HEK293 (cell line): ENCODE measurements at regions not wholly inside any gene's neighbourhood (a gene's known extent, or its start where the extent isn't known, plus 50 kb on each side); places are given as distances from the start of the nearest gene placed in this dataset.
"Not testable (repeated sequence)": the region's sequence is repeated elsewhere in the genome, so short reads cannot be mapped to it uniquely, and the experiment has no call there.

ENCODE experiments used
- CTCF ChIA-PET: fragments of 350-600 bp; formaldehyde crosslinking; extraction: SDS; loops from one replicate; lab custom pipeline; 2021; ENCODE audit warnings: antibody characterized with exemption; lab: Yijun Ruan, JAX
- POLR2A ChIA-PET: fragments of 300-600 bp; formaldehyde crosslinking; extraction: SDS; loops from one replicate; lab custom pipeline; 2020; ENCODE audit warnings: antibody characterized with exemption, inconsistent platforms; lab: Yijun Ruan, JAX
- H3K27ac ChIP-seq: fragments of 200-500 bp; sonication (Bioruptor generic); 2 replicates; pipeline ENCODE4 v1.5.1; 2014; ENCODE audit warnings: low read depth, low read length, control low read depth, inconsistent platforms; ENCODE audit errors: extremely low read depth
- H3K36me3 ChIP-seq, 2 experiments: fragments of 200-500 bp in 1 of 2; sonication (Bioruptor generic) in 1 of 2; 1 replicate in 1 of 2; 2 replicates in 1 of 2; pipeline ENCODE4 v1.5.1; 2014 to 2017; ENCODE audit warnings: inconsistent platforms in 2 of 2, low read length in 2 of 2; ENCODE audit not compliant: control insufficient read depth in 2 of 2, insufficient read depth in 1 of 2
- H3K4me1 ChIP-seq: fragments of 200-500 bp; sonication (Bioruptor generic); 2 replicates; pipeline ENCODE4 v1.5.1; 2014; ENCODE audit warnings: mild to moderate bottlenecking, low read length, inconsistent platforms; ENCODE audit not compliant: control insufficient read depth, insufficient read depth
- H3K4me3 ChIP-seq: 2 replicates; pipeline ENCODE4 v1.5.1; 2011; ENCODE audit warnings: low read depth, mild to moderate bottlenecking, control low read depth, low read length, moderate library complexity
- H3K9me3 ChIP-seq: fragments of 200-500 bp; sonication (Bioruptor generic); 2 replicates; pipeline ENCODE4 v1.5.1; 2014; ENCODE audit warnings: low read depth, low read length, inconsistent platforms; ENCODE audit not compliant: control insufficient read depth, insufficient read depth
- ELK4 ChIP-seq: IDR thresholded peaks from 2 replicates; pipeline ENCODE4 v1.6.1; 2011; ENCODE audit warnings: mild to moderate bottlenecking, low read depth, low read length, borderline replicate concordance
- GFI1B ChIP-seq: fragments of 450-650 bp; formaldehyde crosslinking; IDR thresholded peaks from 2 replicates; pipeline ENCODE4 v1.5.1; 2016; ENCODE audit warnings: missing biosample characterization, missing genetic modification characterization
- KLF10 ChIP-seq: fragments of 450-650 bp; IDR thresholded peaks from 2 replicates; pipeline ENCODE4 v1.5.1; 2018; ENCODE audit warnings: missing biosample characterization, mild to moderate bottlenecking, missing genetic modification characterization
- OVOL3 ChIP-seq: fragments of 450-650 bp; formaldehyde crosslinking; IDR thresholded peaks from 2 replicates; pipeline ENCODE4 v1.5.1; 2016; ENCODE audit warnings: missing biosample characterization, missing genetic modification characterization
- TCF7L2 ChIP-seq: IDR thresholded peaks from 2 replicates; pipeline ENCODE4 v1.6.1; 2011; ENCODE audit warnings: low read depth, mild to moderate bottlenecking, inconsistent platforms, low read length, moderate library complexity, borderline replicate concordance
- ZNF10 ChIP-seq: fragments of 450-650 bp; formaldehyde crosslinking; IDR thresholded peaks from 2 replicates; pipeline ENCODE4 v1.5.1; 2017; ENCODE audit warnings: missing biosample characterization, missing genetic modification characterization
- ZNF157 ChIP-seq: fragments of 450-650 bp; formaldehyde crosslinking; IDR thresholded peaks from 2 replicates; pipeline ENCODE4 v1.5.1; 2016; ENCODE audit warnings: missing biosample characterization, missing genetic modification characterization
- ZNF19 ChIP-seq: fragments of 450-650 bp; formaldehyde crosslinking; IDR thresholded peaks from 2 replicates; pipeline ENCODE4; 2016; ENCODE audit warnings: missing biosample characterization, missing genetic modification characterization, low read depth
- ZNF202 ChIP-seq: fragments of 450-650 bp; formaldehyde crosslinking; IDR thresholded peaks from 2 replicates; pipeline ENCODE4 v1.5.1; 2016; ENCODE audit warnings: missing biosample characterization, missing genetic modification characterization, borderline replicate concordance
- ZNF324 ChIP-seq: fragments of 450-650 bp; formaldehyde crosslinking; IDR thresholded peaks from 2 replicates; pipeline ENCODE4 v1.5.1; 2016; ENCODE audit warnings: missing biosample characterization, missing genetic modification characterization
- ZNF366 ChIP-seq: fragments of 450-650 bp; formaldehyde crosslinking; conservative IDR thresholded peaks from 2 replicates; pipeline ENCODE4 v1.5.1; 2016; ENCODE audit warnings: missing biosample characterization, missing genetic modification characterization
- ZNF433 ChIP-seq: fragments of 450-650 bp; formaldehyde crosslinking; IDR thresholded peaks from 2 replicates; pipeline ENCODE4 v1.5.1; 2016; ENCODE audit warnings: missing biosample characterization, missing genetic modification characterization, low read depth
- ZNF449 ChIP-seq: fragments of 450-650 bp; formaldehyde crosslinking; IDR thresholded peaks from 2 replicates; pipeline ENCODE4 v1.5.1; 2017; ENCODE audit warnings: missing biosample characterization, mild to moderate bottlenecking, missing genetic modification characterization, moderate library complexity
- ZNF514 ChIP-seq: fragments of 450-650 bp; formaldehyde crosslinking; IDR thresholded peaks from 2 replicates; pipeline ENCODE4 v1.5.1; 2016; ENCODE audit warnings: missing biosample characterization, missing genetic modification characterization
- ZNF529 ChIP-seq: fragments of 450-650 bp; formaldehyde crosslinking; IDR thresholded peaks from 2 replicates; pipeline ENCODE4 v1.5.1; 2017; ENCODE audit warnings: missing genetic modification characterization, missing biosample characterization; ENCODE audit not compliant: insufficient replicate concordance
- ZNF561 ChIP-seq: fragments of 450-650 bp; IDR thresholded peaks from 2 replicates; pipeline ENCODE4 v1.5.1; 2018; ENCODE audit warnings: missing biosample characterization, missing genetic modification characterization, borderline replicate concordance
- ZNF629 ChIP-seq: fragments of 450-650 bp; formaldehyde crosslinking; IDR thresholded peaks from 2 replicates; pipeline ENCODE4 v1.5.1; 2017; ENCODE audit warnings: missing biosample characterization, missing genetic modification characterization
- ZNF654 ChIP-seq: fragments of 450-650 bp; formaldehyde crosslinking; IDR thresholded peaks from 2 replicates; pipeline ENCODE4 v1.5.1; 2016; ENCODE audit warnings: low read depth, missing biosample characterization, missing genetic modification characterization
- ZNF664 ChIP-seq: fragments of 450-650 bp; formaldehyde crosslinking; IDR thresholded peaks from 2 replicates; pipeline ENCODE4 v1.5.1; 2016; ENCODE audit warnings: missing biosample characterization, missing genetic modification characterization
- ZNF768 ChIP-seq: fragments of 450-650 bp; formaldehyde crosslinking; IDR thresholded peaks from 2 replicates; pipeline ENCODE4 v1.5.1; 2018; ENCODE audit warnings: missing biosample characterization, mild to moderate bottlenecking, missing genetic modification characterization
- ZNF791 ChIP-seq: fragments of 450-650 bp; formaldehyde crosslinking; IDR thresholded peaks from 2 replicates; pipeline ENCODE4 v1.5.1; 2016; ENCODE audit warnings: missing biosample characterization, missing genetic modification characterization
- TF ChIP-seq, protein P1 (sequence below): fragments of 450-650 bp; formaldehyde crosslinking; IDR thresholded peaks from 2 replicates; pipeline ENCODE4 v1.5.1; 2017; ENCODE audit warnings: missing biosample characterization, missing genetic modification characterization
- TF ChIP-seq, protein P2 (sequence below): fragments of 450-650 bp; formaldehyde crosslinking; optimal IDR thresholded peaks from 2 replicates; pipeline ENCODE3; 2016; ENCODE audit warnings: missing biosample characterization, mild to moderate bottlenecking, missing genetic modification characterization

DNA sequence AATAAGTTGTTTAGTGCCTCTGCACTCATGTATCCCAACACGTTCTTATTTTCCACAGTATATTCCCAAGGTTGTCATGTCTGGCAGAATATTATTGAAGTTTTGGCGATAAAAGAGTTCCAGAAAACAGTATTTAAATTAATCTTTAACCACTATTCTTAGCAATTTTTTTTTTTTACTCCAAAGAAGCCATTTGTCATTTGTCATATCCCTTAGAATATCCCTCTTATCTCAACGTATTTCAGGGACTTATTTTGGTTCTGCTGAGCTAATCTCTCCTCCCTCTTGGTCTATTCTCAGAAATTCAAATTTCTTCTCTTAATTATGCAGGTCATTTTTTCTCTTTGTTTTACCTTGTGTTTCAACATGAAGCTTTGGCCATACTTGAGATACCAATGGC is 643.4 kb downstream of the ANKRD7 start:
- Histone ChIP-seq H3K36me3 (no peaks in the 10 kb centered on the region), H3K4me3 (no peak overlapping the region), H3K9me3 (no peaks in the 10 kb centered on the region), H3K27ac (no peak overlapping the region), H3K4me1 (no peaks in the 10 kb centered on the region)
- TF ChIP-seq ZNF629 (tag by site-specific recombination), result no peak
- CTCF ChIA-PET, result interaction anchor here (0.6 kb wide), 1 partner anchor 51 kb away, joined by 3 read pairs; no protein-coding TSS in a partner anchor
- POLR2A ChIA-PET, result no interaction called here

DNA sequence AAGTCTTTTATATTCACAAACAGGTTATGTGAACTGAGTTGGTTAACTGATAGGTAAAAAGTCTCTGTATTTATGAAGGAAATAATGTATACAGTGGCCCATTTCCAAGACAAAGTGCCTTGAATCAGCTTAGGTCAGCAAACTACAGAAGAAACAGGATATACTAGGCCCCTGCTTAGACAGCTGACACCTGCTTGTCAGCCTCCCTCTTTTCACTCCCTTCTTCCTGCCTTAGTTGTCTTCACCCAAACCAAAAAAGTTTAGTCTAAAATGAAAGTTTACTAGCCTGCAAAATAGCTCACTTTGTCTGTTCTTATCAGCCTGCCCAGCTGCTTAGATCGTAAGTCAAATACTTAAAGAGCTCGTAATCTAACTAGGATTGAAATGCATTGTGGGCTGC is 644.6 kb downstream of the ANKRD7 start:
- H3K4me1 ChIP-seq, H3K27ac ChIP-seq, POLR2A ChIA-PET, H3K4me3 ChIP-seq, H3K36me3 ChIP-seq, H3K9me3 ChIP-seq: not testable (repeated sequence)
- CTCF ChIA-PET, result interaction anchor here (0.7 kb wide), 1 partner anchor 1434 kb away, joined by 3 read pairs; no protein-coding TSS in a partner anchor

GRCh38 chr7:118870187-118870586 is 645.7 kb downstream of the ANKRD7 start:
- TF ChIP-seq ZNF514 (tag by site-specific recombination) (no peak), ZNF654 (tag by site-specific recombination) (peak; percentile 51)
- no peak overlapping the region for H3K27ac ChIP-seq
- H3K36me3 ChIP-seq, result no peaks in the 10 kb centered on the region
- H3K9me3 ChIP-seq, result no peaks in the 10 kb centered on the region
- no peak overlapping the region for H3K4me3 ChIP-seq
- H3K4me1 ChIP-seq, result no peaks in the 10 kb centered on the region
- POLR2A ChIA-PET, result no interaction called here
- CTCF ChIA-PET, result interaction anchor here (0.7 to 1.7 kb wide), 4 partner anchors 9 to 363 kb away, joined by 3 to 4 read pairs (median 3); no protein-coding TSS in a partner anchor

GRCh38 chr7:118872568-118872967 is 648.1 kb downstream of the ANKRD7 start:
- Histone ChIP-seq H3K9me3 (no peaks in the 10 kb centered on the region), H3K4me1 (no peaks in the 10 kb centered on the region), H3K36me3 (no peaks in the 10 kb centered on the region), H3K27ac (no peak overlapping the region), H3K4me3 (no peak overlapping the region)
- TF ChIP-seq OVOL3 (tag by site-specific recombination), result no peak
- TF ChIP-seq, protein P1, sequence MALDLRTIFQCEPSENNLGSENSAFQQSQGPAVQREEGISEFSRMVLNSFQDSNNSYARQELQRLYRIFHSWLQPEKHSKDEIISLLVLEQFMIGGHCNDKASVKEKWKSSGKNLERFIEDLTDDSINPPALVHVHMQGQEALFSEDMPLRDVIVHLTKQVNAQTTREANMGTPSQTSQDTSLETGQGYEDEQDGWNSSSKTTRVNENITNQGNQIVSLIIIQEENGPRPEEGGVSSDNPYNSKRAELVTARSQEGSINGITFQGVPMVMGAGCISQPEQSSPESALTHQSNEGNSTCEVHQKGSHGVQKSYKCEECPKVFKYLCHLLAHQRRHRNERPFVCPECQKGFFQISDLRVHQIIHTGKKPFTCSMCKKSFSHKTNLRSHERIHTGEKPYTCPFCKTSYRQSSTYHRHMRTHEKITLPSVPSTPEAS, result no peak
- TF ChIP-seq ZNF157, result no peak
- no peak for TF ChIP-seq ELK4
- no peak for TF ChIP-seq KLF10 (tag by site-specific recombination)
- no peak for TF ChIP-seq ZNF791 (tag by site-specific recombination)
- no peak for TF ChIP-seq ZNF324 (tag by site-specific recombination)
- no peak for TF ChIP-seq ZNF561 (tag by site-specific recombination)
- no peak for TF ChIP-seq ZNF768
- no peak for TF ChIP-seq ZNF449 (tag by site-specific recombination)
- no peak for TF ChIP-seq ZNF10 (tag by site-specific recombination)
- no peak for TF ChIP-seq GFI1B
- TF ChIP-seq ZNF202 (tag by site-specific recombination), result no peak
- no peak for TF ChIP-seq ZNF664
- no peak for TF ChIP-seq ZNF366 (tag by site-specific recombination)
- no peak for TF ChIP-seq TCF7L2
- TF ChIP-seq ZNF19, result no peak
- TF ChIP-seq, protein P2, sequence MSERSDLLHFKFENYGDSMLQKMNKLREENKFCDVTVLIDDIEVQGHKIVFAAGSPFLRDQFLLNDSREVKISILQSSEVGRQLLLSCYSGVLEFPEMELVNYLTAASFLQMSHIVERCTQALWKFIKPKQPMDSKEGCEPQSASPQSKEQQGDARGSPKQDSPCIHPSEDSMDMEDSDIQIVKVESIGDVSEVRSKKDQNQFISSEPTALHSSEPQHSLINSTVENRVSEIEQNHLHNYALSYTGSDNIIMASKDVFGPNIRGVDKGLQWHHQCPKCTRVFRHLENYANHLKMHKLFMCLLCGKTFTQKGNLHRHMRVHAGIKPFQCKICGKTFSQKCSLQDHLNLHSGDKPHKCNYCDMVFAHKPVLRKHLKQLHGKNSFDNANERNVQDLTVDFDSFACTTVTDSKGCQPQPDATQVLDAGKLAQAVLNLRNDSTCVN (tag by site-specific recombination), result no peak
- TF ChIP-seq ZNF433, result no peak
- no peak for TF ChIP-seq ZNF529 (tag by site-specific recombination)
- ChIA-PET CTCF (no interaction called here), POLR2A (no interaction called here)
